ENCODE measurements at regions not wholly inside any gene's neighbourhood (a gene's known extent, or its start where the extent isn't known, plus 50 kb on each side); places are given as distances from the start of the nearest gene placed in this dataset.

DNA sequence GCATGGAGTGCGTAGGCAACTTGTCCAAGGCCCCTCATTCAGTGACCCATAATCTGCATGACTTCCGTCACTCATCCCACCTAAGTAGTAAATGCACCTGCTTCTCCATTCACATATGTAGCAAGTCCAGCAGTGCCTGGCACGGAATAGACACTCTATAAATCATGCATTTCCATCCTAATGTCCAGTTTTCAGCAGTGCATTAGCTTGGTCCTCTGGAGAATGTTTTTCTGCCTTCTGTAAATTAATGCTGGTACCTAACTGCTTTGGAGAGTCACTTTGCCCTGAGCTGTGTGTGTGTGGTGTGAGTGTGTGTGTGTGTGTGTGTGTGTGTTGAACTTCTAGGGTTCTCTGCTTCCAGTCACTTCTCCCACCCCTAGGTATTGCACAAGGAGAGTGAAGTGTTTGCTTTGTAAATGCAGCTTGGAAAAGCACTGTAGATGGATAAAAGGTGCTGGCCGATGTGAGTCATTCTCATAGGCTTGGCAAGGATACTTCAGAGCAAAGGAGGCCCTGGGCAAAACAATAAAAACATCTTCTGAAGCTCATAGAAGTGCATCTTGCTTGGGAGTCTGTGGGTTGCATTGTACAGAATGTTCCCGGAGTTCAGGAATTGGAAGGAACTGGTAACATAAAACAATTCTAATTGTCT lies 181.8 kb downstream of the KATNAL1 start:
- intact Hi-C loops (cut with DNase I): loop anchor here (10.0 kb wide), 1 partner anchor 679 kb away; no protein-coding TSS in a partner anchor
- Histone ChIP-seq H3K27ac (no peak overlapping the region), H3K27me3 (no peaks in the 10 kb centered on the region), H3K36me3 (no peaks in the 10 kb centered on the region), H3K9me3 (no peaks in the 10 kb centered on the region), H3K4me3 (no peak overlapping the region), H3K4me1 (peaks cover 12% of the 10 kb centered on the region)
- peak; percentile 91 for ATAC-seq
- DNase-seq: no peak
- TF ChIP-seq CTCF (IDR thresholded peaks at IDR 0.05): no peak

- no peak for TF ChIP-seq CTCF (IDR thresholded peaks at IDR 0.05)
- Histone ChIP-seq H3K4me1 (peaks cover 20% of the 10 kb centered on the region), H3K36me3 (no peaks in the 10 kb centered on the region), H3K4me3 (no peak overlapping the region), H3K27ac (no peak overlapping the region), H3K27me3 (peaks cover 3% of the 10 kb centered on the region), H3K9me3 (no peaks in the 10 kb centered on the region)
- DNase-seq (no peak), ATAC-seq (no peak)
- intact Hi-C loops (cut with DNase I): loop anchor here (10.0 kb wide), 1 partner anchor 681 kb away; no protein-coding TSS in a partner anchor
Measured at GRCh38 chr13:30124131-30124768, 183.1 kb downstream of the KATNAL1 start.

- ATAC-seq: no peak
Measured at GRCh38 chr13:30123575-30123974, 183.8 kb downstream of the KATNAL1 start.

GRCh38 chr13:30121666-30122065 lies 185.7 kb downstream of the KATNAL1 start:
- ATAC-seq: no peak
- TF ChIP-seq CTCF (IDR thresholded peaks at IDR 0.05): no peak

More at GRCh38 chr13:30123575-30123974, 183.8 kb downstream of the KATNAL1 start:
- Histone ChIP-seq H3K9me3 (no peaks in the 10 kb centered on the region), H3K27me3 (peaks cover 5% of the 10 kb centered on the region), H3K4me3 (no peak overlapping the region), H3K4me1 (peaks cover 21% of the 10 kb centered on the region), H3K36me3 (no peaks in the 10 kb centered on the region), H3K27ac (no peak overlapping the region)
- no peak for DNase-seq
- intact Hi-C loops (cut with DNase I): loop anchor here (10.0 kb wide), 1 partner anchor 681 kb away; no protein-coding TSS in a partner anchor
- TF ChIP-seq CTCF (IDR thresholded peaks at IDR 0.05): no peak

DNA sequence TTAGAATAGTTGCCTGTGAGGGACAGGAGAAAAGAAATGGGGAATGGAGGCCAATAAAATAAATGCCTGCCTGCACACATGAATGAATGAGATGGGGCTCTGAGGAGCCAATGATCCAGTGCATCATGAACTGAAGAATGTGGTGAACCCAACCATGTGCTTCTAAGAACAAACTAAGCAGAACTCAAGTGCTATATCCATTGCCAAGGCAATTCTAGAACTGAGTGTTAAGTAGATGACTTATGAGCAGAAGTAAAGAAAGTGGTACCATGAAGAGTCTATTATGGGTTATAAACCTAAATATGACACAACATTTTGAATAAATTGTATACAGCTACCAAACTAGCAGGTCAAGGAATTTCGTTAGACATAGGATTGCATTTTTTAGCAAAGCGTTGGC lies 186.1 kb downstream of the KATNAL1 start:
- Histone ChIP-seq H3K36me3 (no peaks in the 10 kb centered on the region), H3K27ac (no peak overlapping the region), H3K9me3 (no peaks in the 10 kb centered on the region), H3K4me3 (no peak overlapping the region), H3K27me3 (peaks cover 5% of the 10 kb centered on the region), H3K4me1 (peaks cover 18% of the 10 kb centered on the region)
- DNase-seq (no peak), ATAC-seq (no peak)
- intact Hi-C loops (cut with DNase I): loop anchor here (10.0 kb wide), 1 partner anchor 684 kb away; no protein-coding TSS in a partner anchor
- TF ChIP-seq CTCF (IDR thresholded peaks at IDR 0.05): no peak

More at GRCh38 chr13:30121666-30122065, 185.7 kb downstream of the KATNAL1 start:
- H3K27me3 ChIP-seq: peaks cover 5% of the 10 kb centered on the region
- H3K4me3 ChIP-seq: no peak overlapping the region
- H3K9me3 ChIP-seq: no peaks in the 10 kb centered on the region
- intact Hi-C loops (cut with DNase I): loop anchor here (10.0 kb wide), 1 partner anchor 683 kb away; no protein-coding TSS in a partner anchor
- H3K4me1 ChIP-seq: peaks cover 21% of the 10 kb centered on the region
- no peaks in the 10 kb centered on the region for H3K36me3 ChIP-seq
- no peak overlapping the region for H3K27ac ChIP-seq
- no peak for DNase-seq

Measured in upper lobe of right lung (tissue), 1 donor.